H1 (cell line): ENCODE measurements at regions not wholly inside any gene's neighbourhood (a gene's known extent, or its start where the extent isn't known, plus 50 kb on each side); places are given as distances from the start of the nearest gene placed in this dataset.

Source experiments
- CTCF ChIA-PET: fragments of 300-600 bp; sonication (Branson Sonifier 250); formaldehyde crosslinking; loops from one replicate; lab custom pipeline; 2021; ENCODE audit not compliant: partially characterized antibody; lab: Charles Lee
- POLR2A ChIA-PET: fragments of 300-600 bp; sonication (Branson Sonifier 250); formaldehyde crosslinking; loops from one replicate; lab custom pipeline; 2021; ENCODE audit warnings: inconsistent platforms; ENCODE audit not compliant: partially characterized antibody; lab: Charles Lee
- DNase-seq, 2 experiments: peaks; one replicate each; pipeline versions ENCODE4 v3.0.0 to v3.0.0-alpha.2; 2010 to 2022; ENCODE audit warnings: low spot score in 2 of 2, low read depth in 1 of 2, mixed read lengths in 1 of 2
- FAIRE-seq: peaks from 2 replicates; lab custom pipeline; 2011; peaks lifted over from hg19 to GRCh38; lab: Jason Lieb, UNC
- H2AFZ ChIP-seq: 2 replicates; pipeline ENCODE4 v1.8.1; 2012; ENCODE audit warnings: low read length, inconsistent platforms
- H2AK5ac ChIP-seq: 2 replicates; pipeline ENCODE4 v1.6.1; 2013; ENCODE audit warnings: low read depth, low read length
- H2BK120ac ChIP-seq: replicated peaks from 2 replicates; pipeline ENCODE3; 2013; ENCODE audit warnings: low read depth, low read length, inconsistent platforms
- H2BK12ac ChIP-seq: 2 replicates; pipeline ENCODE4 v1.6.1; 2013; ENCODE audit warnings: low read depth, low read length
- H2BK15ac ChIP-seq: 2 replicates; pipeline ENCODE4 v1.6.1; 2013; ENCODE audit warnings: low read length
- H2BK20ac ChIP-seq: 2 replicates; pipeline ENCODE4 v1.6.1; 2013; ENCODE audit warnings: low read length
- H2BK5ac ChIP-seq: 2 replicates; pipeline ENCODE4 v1.6.1; 2013; ENCODE audit warnings: low read depth, low read length
- H3K14ac ChIP-seq: 2 replicates; pipeline ENCODE4 v1.6.1; 2013; ENCODE audit warnings: inconsistent platforms; ENCODE audit not compliant: insufficient read length
- H3K18ac ChIP-seq: 2 replicates; pipeline ENCODE4 v1.6.1; 2013; ENCODE audit warnings: low read length; ENCODE audit errors: extremely low read depth
- H3K23ac ChIP-seq: 2 replicates; pipeline ENCODE4 v1.6.1; 2013; ENCODE audit warnings: inconsistent platforms; ENCODE audit not compliant: insufficient read length
- H3K23me2 ChIP-seq: 2 replicates; pipeline ENCODE4 v1.6.1; 2013; ENCODE audit warnings: low read depth, low read length
- H3K27ac ChIP-seq: 2 replicates; pipeline ENCODE4 v1.6.1; 2011; ENCODE audit warnings: low read depth, low read length, inconsistent platforms
- H3K27me3 ChIP-seq, 4 experiments: replicated peaks in 1 of 4; 1 replicate in 1 of 4; 2 replicates in 3 of 4; pipeline versions ENCODE4 v1.6.1 to v1.8.1; 2011 to 2013; ENCODE audit warnings: low read length in 3 of 4, mild to moderate bottlenecking in 3 of 4, inconsistent platforms in 2 of 4, mixed read lengths in 2 of 4, moderate library complexity in 1 of 4; ENCODE audit not compliant: control insufficient read depth in 3 of 4, insufficient read depth in 3 of 4; ENCODE audit errors: extremely low read depth in 1 of 4
- H3K36me3 ChIP-seq, 4 experiments: 2 replicates each; pipeline versions ENCODE4 v1.6.1 to v1.8.1; 2011 to 2013; ENCODE audit warnings: mild to moderate bottlenecking in 4 of 4, low read length in 3 of 4, moderate library complexity in 2 of 4, control low read depth in 1 of 4, inconsistent platforms in 1 of 4; ENCODE audit not compliant: insufficient read depth in 4 of 4, control insufficient read depth in 2 of 4
- H3K4ac ChIP-seq: replicated peaks from 2 replicates; pipeline ENCODE3; 2013; ENCODE audit warnings: low read length, low read depth, mixed read lengths, inconsistent platforms; ENCODE audit not compliant: insufficient read length
- H3K4me1 ChIP-seq, 4 experiments: replicated peaks in 1 of 4; 1 replicate in 1 of 4; 2 replicates in 3 of 4; pipeline versions ENCODE4 v1.6.1 to v1.8.1; 2011 to 2013; ENCODE audit warnings: low read length in 3 of 4, inconsistent platforms in 2 of 4, mixed read lengths in 1 of 4; ENCODE audit not compliant: insufficient read depth in 4 of 4, control insufficient read depth in 3 of 4
- H3K4me2 ChIP-seq, 2 experiments: 2 replicates each; pipeline versions ENCODE4 v1.6.1 to v1.8.1; 2011 to 2013; ENCODE audit warnings: low read depth in 2 of 2, low read length in 2 of 2, control low read depth in 1 of 2, inconsistent platforms in 1 of 2, mild to moderate bottlenecking in 1 of 2; ENCODE audit not compliant: insufficient read depth in 1 of 2
- H3K4me3 ChIP-seq, 4 experiments: fragments of 200-600, 300-600 bp in 1 of 4; sonication (generic), shearing (Covaris generic), sonication (Bioruptor Twin) in 1 of 4; 2 replicates each; pipeline versions ENCODE4 v1.5.1 to v1.8.1; 2011 to 2016; ENCODE audit warnings: low read length in 4 of 4, low read depth in 3 of 4, control low read depth in 2 of 4, inconsistent platforms in 2 of 4, mild to moderate bottlenecking in 2 of 4, mixed read lengths in 1 of 4, moderate library complexity in 1 of 4; ENCODE audit not compliant: insufficient read depth in 2 of 4; ENCODE audit errors: extremely low read depth in 1 of 4
- H3K56ac ChIP-seq: replicated peaks from 2 replicates; pipeline ENCODE3; 2013; ENCODE audit warnings: low read depth, mild to moderate bottlenecking, mixed read lengths, low read length, inconsistent platforms; ENCODE audit not compliant: insufficient read length
- H3K79me1 ChIP-seq: 2 replicates; pipeline ENCODE4 v1.6.1; 2013; ENCODE audit warnings: low read depth, low read length, control low read depth
- H3K79me2 ChIP-seq, 2 experiments: 2 replicates each; pipeline versions ENCODE4 v1.6.1 to v1.8.1; 2012 to 2013; ENCODE audit warnings: low read length in 2 of 2, mild to moderate bottlenecking in 2 of 2, inconsistent platforms in 1 of 2; ENCODE audit not compliant: insufficient read depth in 2 of 2, control insufficient read depth in 1 of 2
- H3K9ac ChIP-seq, 4 experiments: replicated peaks in 1 of 4; 1 replicate in 1 of 4; 2 replicates in 3 of 4; pipeline versions ENCODE4 v1.6.1 to v1.8.1; 2011 to 2013; ENCODE audit warnings: low read depth in 3 of 4, low read length in 3 of 4, control low read depth in 2 of 4, mild to moderate bottlenecking in 2 of 4, moderate library complexity in 2 of 4, inconsistent platforms in 1 of 4; ENCODE audit errors: extremely low read depth in 1 of 4
- H3K9me3 ChIP-seq, 2 experiments: 2 replicates each; pipeline versions ENCODE4 v1.6.1 to v1.8.1; 2012 to 2013; ENCODE audit warnings: mild to moderate bottlenecking in 2 of 2, moderate library complexity in 2 of 2, control low read depth in 1 of 2, inconsistent platforms in 1 of 2, low read depth in 1 of 2, low read length in 1 of 2, mixed read lengths in 1 of 2; ENCODE audit not compliant: insufficient read depth in 2 of 2
- H4K20me1 ChIP-seq, 2 experiments: replicated peaks in 1 of 2; 2 replicates each; pipeline versions ENCODE3 to v1.8.1; 2011 to 2013; ENCODE audit warnings: inconsistent platforms in 2 of 2, low read length in 2 of 2, mild to moderate bottlenecking in 1 of 2; ENCODE audit not compliant: insufficient read depth in 2 of 2, control insufficient read depth in 1 of 2
- H4K5ac ChIP-seq: 2 replicates; pipeline ENCODE4 v1.6.1; 2013; ENCODE audit warnings: low read length, low read depth, mixed read lengths, inconsistent platforms; ENCODE audit not compliant: insufficient read length
- H4K8ac ChIP-seq: 2 replicates; pipeline ENCODE4 v1.8.0; 2013; ENCODE audit warnings: mild to moderate bottlenecking, moderate library complexity, low read length, inconsistent platforms; ENCODE audit not compliant: insufficient read depth; ENCODE audit errors: extremely low read depth
- H4K91ac ChIP-seq: replicated peaks from 2 replicates; pipeline ENCODE3; 2013; ENCODE audit warnings: low read length, mixed read lengths, inconsistent platforms; ENCODE audit not compliant: insufficient read length
- CREB1 ChIP-seq: IDR thresholded peaks from 2 replicates; pipeline ENCODE4 v1.6.1; 2012; ENCODE audit warnings: inconsistent platforms
- CTBP2 ChIP-seq: IDR thresholded peaks from 2 replicates; pipeline ENCODE4 v1.7.0; 2011; ENCODE audit warnings: borderline replicate concordance, mild to moderate bottlenecking, moderate library complexity, mixed read lengths, low read length; ENCODE audit not compliant: insufficient read depth, insufficient read length
- CTCF ChIP-seq, 3 experiments: IDR thresholded peaks; 1 replicate in 2 of 3; 2 replicates in 1 of 3; pipeline versions ENCODE4 v1.5.1 to v1.6.1; 2011; ENCODE audit warnings: low read length in 3 of 3, mild to moderate bottlenecking in 3 of 3, inconsistent platforms in 2 of 3, low read depth in 1 of 3, moderate library complexity in 1 of 3; ENCODE audit not compliant: insufficient read depth in 1 of 3; ENCODE audit errors: control extremely low read depth in 1 of 3
- E2F6 ChIP-seq: IDR thresholded peaks from 2 replicates; pipeline ENCODE4 v1.6.1; 2012; ENCODE audit warnings: inconsistent platforms
- EP300 ChIP-seq, 2 experiments: IDR thresholded peaks; 1 replicate in 1 of 2; 2 replicates in 1 of 2; pipeline ENCODE4 v1.6.1; 2011 to 2012; ENCODE audit warnings: low read depth in 2 of 2, low read length in 2 of 2, mild to moderate bottlenecking in 2 of 2, borderline replicate concordance in 1 of 2, inconsistent platforms in 1 of 2, moderate library complexity in 1 of 2
- PHF8 ChIP-seq: fragments of 200-600 bp; sonication (generic); conservative IDR thresholded peaks from 2 replicates; pipeline ENCODE4 v1.7.1; 2012; ENCODE audit warnings: low read depth, mild to moderate bottlenecking, inconsistent platforms, low read length, moderate library complexity
- SP2 ChIP-seq: IDR thresholded peaks from 2 replicates; pipeline ENCODE4 v1.6.1; 2012; ENCODE audit warnings: mild to moderate bottlenecking, low read length, inconsistent platforms
- TCF12 ChIP-seq: IDR thresholded peaks from 2 replicates; pipeline ENCODE4 v1.6.1; 2011; ENCODE audit warnings: low read depth, mild to moderate bottlenecking, low read length
- USF2 ChIP-seq: IDR thresholded peaks from 2 replicates; pipeline ENCODE4 v1.6.1; 2011; ENCODE audit warnings: low read length, improper control_type of control experiment
- WGBS, 2 experiments: shearing (Covaris generic) in 1 of 2; methylation state at CpG; one replicate each; pipeline versions ENCODE4 v1.1.6 to v1.1.7; 2013 to 2015; ENCODE audit warnings: low lambda C conversion rate in 2 of 2, mixed read lengths in 2 of 2, inconsistent platforms in 1 of 2, low coverage in 1 of 2, missing lambda C conversion rate in 1 of 2; ENCODE audit not compliant: insufficient replicate concordance in 2 of 2, insufficient coverage in 1 of 2, insufficient read length in 1 of 2; ENCODE audit errors: extremely low coverage in 1 of 2, missing lambda C conversion rate in 1 of 2; 5-methylcytosine and 5-hydroxymethylcytosine counted together

GRCh38 chr6:113776998-113777397 lies 80.1 kb upstream of the MARCKS start:
- H4K20me1 ChIP-seq: no peaks in the 10 kb centered on the region
- no peak overlapping the region for H2AFZ ChIP-seq
- peaks cover 0 to 5% (median 2%) of the 10 kb centered on the region in 4 experiments; a peak in 3 of 7 replicates for H3K4me1 ChIP-seq
- ChIA-PET POLR2A (interaction anchor here (0.6 to 1.2 kb wide), 4 partner anchors 9 to 81 kb away, joined by 3 to 5 read pairs (median 3); no protein-coding TSS in a partner anchor), CTCF (interaction anchor here (1.2 kb wide), 1 partner anchor 44 kb away, joined by 3 read pairs; no protein-coding TSS in a partner anchor)
- no peaks in the 10 kb centered on the region for H3K79me1 ChIP-seq
- no peak overlapping the region for H3K23ac ChIP-seq
- H4K8ac ChIP-seq: no peak overlapping the region
- peaks cover 10 to 43% (median 30%) of the 10 kb centered on the region in 4 experiments for H3K27me3 ChIP-seq
- no peaks in the 10 kb centered on the region for H3K36me3 ChIP-seq
- H3K4me3 ChIP-seq: peak overlapping the region in 1 of 4 experiments; percentile 31; a peak in 1 of 8 replicates
- H2BK5ac ChIP-seq: no peak overlapping the region
- H3K79me2 ChIP-seq: no peaks in the 10 kb centered on the region
- no peak overlapping the region for H2BK120ac ChIP-seq
- H4K5ac ChIP-seq: no peak overlapping the region
- H3K56ac ChIP-seq: no peak overlapping the region
- no peaks in the 10 kb centered on the region for H3K23me2 ChIP-seq
- no peak overlapping the region for H3K27ac ChIP-seq
- no peak overlapping the region for H3K9ac ChIP-seq
- H3K4me2 ChIP-seq: peak overlapping the region in 1 of 2 experiments; percentile 42; a peak in 3 of 4 replicates
- no peak overlapping the region for H2AK5ac ChIP-seq
- H2BK15ac ChIP-seq: no peak overlapping the region
- H3K14ac ChIP-seq: no peak overlapping the region
- no peak overlapping the region for H2BK20ac ChIP-seq
- H4K91ac ChIP-seq: no peak overlapping the region
- FAIRE-seq: peak; percentile 99
- peak in 1 of 2 experiments; percentile 58 for DNase-seq
- no peaks in the 10 kb centered on the region for H3K9me3 ChIP-seq
- H3K18ac ChIP-seq: no peak overlapping the region
- H3K4ac ChIP-seq: no peak overlapping the region
- WGBS, 2 experiments: 0% methylated on average over 2 of the region's 2 CpGs; no CpG with 5 or more reads in 1 of the 2 experiments
- no peak overlapping the region; the same call in 1 of the 2 replicates for H2BK12ac ChIP-seq
- peak; percentile 86 for TF ChIP-seq CREB1
- no peak for TF ChIP-seq CTBP2
- peak; percentile 67 for TF ChIP-seq TCF12
- no peak for TF ChIP-seq PHF8
- peak in 1 of 2 experiments; percentile 99; a peak in 2 of 3 replicates for TF ChIP-seq EP300 (IDR thresholded peaks at IDR 0.05; ENCODE audit: borderline replicate concordance in 1 of 2, low read depth in 2 of 2, low read length in 2 of 2)
- TF ChIP-seq E2F6: no peak
- TF ChIP-seq CTCF (IDR thresholded peaks at IDR 0.05; ENCODE audit: control extremely low read depth in 1 of 3, insufficient read depth in 1 of 3, low read depth in 1 of 3, low read length in 3 of 3): no peak
- TF ChIP-seq USF2: no peak
- TF ChIP-seq SP2: no peak
